ENCODE measurements at regions not wholly inside any gene's neighbourhood (a gene's known extent, or its start where the extent isn't known, plus 50 kb on each side); places are given as distances from the start of the nearest gene placed in this dataset.
"Not testable (repeated sequence)": the region's sequence is repeated elsewhere in the genome, so short reads cannot be mapped to it uniquely, and the experiment has no call there.

DNA sequence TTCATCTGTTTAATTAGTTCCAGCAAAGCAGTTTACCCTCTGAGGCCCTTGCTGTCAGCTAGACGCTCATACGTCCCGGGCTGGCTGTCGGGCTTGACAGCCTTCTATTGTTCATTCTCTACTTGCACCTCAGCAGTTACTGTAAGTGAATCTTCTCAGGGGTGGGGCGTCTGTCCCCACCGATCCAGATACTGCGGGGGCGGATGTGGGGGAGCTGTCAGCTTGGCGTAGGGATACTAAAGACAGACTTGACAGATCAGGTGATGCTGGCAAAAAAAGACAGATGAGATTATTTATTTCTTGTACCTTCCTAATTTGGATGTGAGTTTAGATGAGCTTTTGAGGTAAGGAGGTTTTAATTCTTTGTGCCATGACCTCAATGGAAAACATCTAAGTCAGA, 315.3 kb downstream of the NR2F2 start:
- Histone ChIP-seq H3K36me3 (ENCODE audit: low read depth) (no peaks in the 10 kb centered on the region), H3F3A (ENCODE audit: insufficient read depth) (no peaks in the 10 kb centered on the region), H3K4me1 (ENCODE audit: insufficient read depth) (no peaks in the 10 kb centered on the region), H3K79me2 (ENCODE audit: insufficient read depth) (no peaks in the 10 kb centered on the region), H3K27ac (no peak overlapping the region), H2AFZ (no peak overlapping the region), H3K9me2 (ENCODE audit: insufficient read depth) (no peaks in the 10 kb centered on the region), H3K9me3 (ENCODE audit: low read depth) (no peaks in the 10 kb centered on the region), H3K9ac (no peak overlapping the region), H4K20me1 (ENCODE audit: insufficient read depth) (no peaks in the 10 kb centered on the region), H3K4me2 (ENCODE audit: unreplicated experiment) (no peak overlapping the region), H3K27me3 (replicated peaks; ENCODE audit: insufficient read depth) (no peaks in the 10 kb centered on the region), H3K4me3 (no peak overlapping the region)
- no peak for TF ChIP-seq EZH2phosphoT487 (IDR thresholded peaks at IDR 0.05; ENCODE audit: insufficient read depth, low read depth)
- no peak for TF ChIP-seq EZH2 (IDR thresholded peaks at IDR 0.05; ENCODE audit: insufficient read depth, poor library complexity, severe bottlenecking)
- in situ Hi-C loops (cut with MboI): no loop called here
- 22 to 25% methylated on average over 9 of the region's 9 CpGs for WGBS, 2 experiments (ENCODE audit: low coverage in 1 of 2, low lambda C conversion rate in 2 of 2, missing lambda C conversion rate in 2 of 2)
- no peak for DNase-seq

DNA sequence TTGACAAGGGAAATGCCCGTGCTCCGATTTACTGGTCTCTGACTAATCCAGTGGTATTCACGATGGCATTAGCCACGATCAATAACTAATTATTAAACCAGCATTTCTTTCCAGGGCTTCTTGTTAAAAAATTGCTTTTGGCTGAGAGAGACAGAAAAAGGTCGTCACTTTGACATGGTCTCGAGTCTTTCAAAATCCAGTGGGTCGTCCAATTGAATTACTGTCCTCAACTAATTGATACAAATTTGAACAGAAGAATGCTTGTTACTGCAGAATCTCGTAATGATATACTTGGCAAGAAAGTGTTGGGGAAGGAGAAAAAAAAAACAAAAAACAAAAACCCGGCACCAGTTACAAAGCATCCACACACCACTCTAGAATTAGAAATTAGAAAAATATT, 318.4 kb downstream of the NR2F2 start:
- H3K79me2 ChIP-seq (ENCODE audit: insufficient read depth): no peaks in the 10 kb centered on the region
- no peak overlapping the region for H3K9ac ChIP-seq
- H3K27me3 ChIP-seq (replicated peaks; ENCODE audit: insufficient read depth): no peaks in the 10 kb centered on the region
- H3K9me2 ChIP-seq (ENCODE audit: insufficient read depth): no peaks in the 10 kb centered on the region
- no peaks in the 10 kb centered on the region for H3K9me3 ChIP-seq (ENCODE audit: low read depth)
- no peak for TF ChIP-seq EZH2 (IDR thresholded peaks at IDR 0.05; ENCODE audit: insufficient read depth, poor library complexity, severe bottlenecking)
- no peak for TF ChIP-seq EZH2phosphoT487 (IDR thresholded peaks at IDR 0.05; ENCODE audit: insufficient read depth, low read depth)
- H3K36me3 ChIP-seq (ENCODE audit: low read depth): no peaks in the 10 kb centered on the region
- H4K20me1 ChIP-seq (ENCODE audit: insufficient read depth): no peaks in the 10 kb centered on the region
- H3K4me2 ChIP-seq (ENCODE audit: unreplicated experiment): no peak overlapping the region
- no peak for DNase-seq
- H3K4me1 ChIP-seq (ENCODE audit: insufficient read depth): no peaks in the 10 kb centered on the region
- in situ Hi-C loops (cut with MboI): no loop called here
- no peaks in the 10 kb centered on the region for H3F3A ChIP-seq (ENCODE audit: insufficient read depth)
- 33 to 38% methylated on average over 9 of the region's 9 CpGs for WGBS, 2 experiments (ENCODE audit: low coverage in 1 of 2, low lambda C conversion rate in 2 of 2, missing lambda C conversion rate in 2 of 2)
- H2AFZ ChIP-seq: no peak overlapping the region
- no peak overlapping the region for H3K27ac ChIP-seq
- H3K4me3 ChIP-seq: no peak overlapping the region

DNA sequence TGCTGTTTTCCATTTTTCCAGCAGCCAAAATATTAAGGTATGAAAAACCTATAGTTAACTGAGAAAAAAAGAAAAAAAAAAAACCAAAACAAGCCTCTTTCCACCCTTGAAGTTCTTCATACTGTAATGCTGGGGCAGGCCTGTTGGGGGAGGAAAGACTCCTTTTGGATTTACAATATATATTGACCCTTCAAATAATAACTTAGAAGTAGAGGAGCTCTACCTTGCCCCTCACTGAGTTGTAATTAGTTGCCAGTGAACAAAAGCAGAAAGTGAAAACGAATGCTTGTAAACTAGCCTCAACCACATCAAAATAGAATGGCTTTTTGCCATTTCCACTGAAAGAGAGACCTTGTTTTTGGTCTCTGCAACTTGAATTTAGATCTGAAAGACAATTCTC, 326.6 kb downstream of the NR2F2 start:
- Histone ChIP-seq H3K4me3 (no peak overlapping the region), H3K4me1 (ENCODE audit: insufficient read depth) (no peaks in the 10 kb centered on the region), H2AFZ (no peak overlapping the region), H3K27me3 (replicated peaks; ENCODE audit: insufficient read depth) (no peaks in the 10 kb centered on the region), H3K79me2 (ENCODE audit: insufficient read depth) (no peaks in the 10 kb centered on the region), H3F3A (ENCODE audit: insufficient read depth) (no peaks in the 10 kb centered on the region), H3K36me3 (ENCODE audit: low read depth) (no peaks in the 10 kb centered on the region), H3K4me2 (ENCODE audit: unreplicated experiment) (no peak overlapping the region), H3K9ac (no peak overlapping the region), H3K9me2 (ENCODE audit: insufficient read depth) (no peaks in the 10 kb centered on the region), H3K9me3 (ENCODE audit: low read depth) (no peaks in the 10 kb centered on the region), H3K27ac (no peak overlapping the region), H4K20me1 (ENCODE audit: insufficient read depth) (no peaks in the 10 kb centered on the region)
- no peak for TF ChIP-seq EZH2 (IDR thresholded peaks at IDR 0.05; ENCODE audit: insufficient read depth, poor library complexity, severe bottlenecking)
- WGBS, 2 experiments (ENCODE audit: low coverage in 1 of 2, low lambda C conversion rate in 2 of 2, missing lambda C conversion rate in 2 of 2): 0 to 6% methylated on average over 1 of the region's 1 CpG
- no peak for DNase-seq
- in situ Hi-C loops (cut with MboI): no loop called here

DNA sequence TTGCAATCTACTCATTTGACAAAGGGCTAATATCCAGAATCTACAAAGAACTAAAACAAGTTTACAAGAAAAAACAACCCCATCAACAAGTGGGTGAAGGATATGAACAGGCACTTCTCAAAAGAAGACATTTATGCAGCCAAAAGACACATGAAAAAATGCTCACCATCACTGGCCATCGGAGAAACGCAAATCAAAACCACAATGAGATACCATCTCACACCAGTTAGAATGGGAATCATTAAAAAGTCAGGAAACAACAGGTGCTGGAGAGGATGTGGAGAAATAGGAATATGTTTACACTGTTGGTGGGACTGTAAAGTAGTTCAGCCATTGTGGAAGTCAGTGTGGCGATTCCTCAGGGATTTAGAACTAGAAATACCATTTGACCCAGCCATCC, 336.5 kb downstream of the NR2F2 start:
- 11 to 20% methylated on average over 3 of the region's 3 CpGs for WGBS, 2 experiments (ENCODE audit: low coverage in 1 of 2, low lambda C conversion rate in 2 of 2, missing lambda C conversion rate in 2 of 2)
- H3K27me3 ChIP-seq (replicated peaks; ENCODE audit: insufficient read depth); H3K79me2 ChIP-seq (ENCODE audit: insufficient read depth); DNase-seq; H3K9me2 ChIP-seq (ENCODE audit: insufficient read depth); H3K4me1 ChIP-seq (ENCODE audit: insufficient read depth); H3K4me2 ChIP-seq (ENCODE audit: unreplicated experiment); in situ Hi-C loops (cut with MboI); H3K9ac ChIP-seq; H3F3A ChIP-seq (ENCODE audit: insufficient read depth); H4K20me1 ChIP-seq (ENCODE audit: insufficient read depth); H3K36me3 ChIP-seq (ENCODE audit: low read depth); H3K27ac ChIP-seq; H3K9me3 ChIP-seq (ENCODE audit: low read depth); H2AFZ ChIP-seq; H3K4me3 ChIP-seq: not testable (repeated sequence)

DNA sequence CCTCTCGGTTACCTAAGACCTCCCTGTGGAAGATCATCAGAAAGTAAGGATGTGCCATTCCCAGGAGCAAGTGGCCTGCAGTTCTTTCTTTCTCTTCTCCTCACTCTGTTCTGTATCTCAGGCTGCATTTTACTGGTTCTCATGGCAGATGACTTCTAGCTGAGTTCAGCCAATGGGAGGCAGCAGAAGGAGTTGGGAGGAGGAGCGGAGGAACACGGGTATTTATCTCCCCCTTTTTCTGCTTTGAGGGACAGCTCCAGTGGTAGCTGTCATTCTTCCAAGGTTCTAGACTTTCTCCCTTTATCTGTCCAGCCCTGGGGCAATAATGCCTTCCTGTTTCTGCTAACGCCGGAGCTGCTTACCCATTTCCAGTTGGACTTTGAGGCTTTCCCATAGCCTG, 339.9 kb downstream of the NR2F2 start:
- Histone ChIP-seq H3K27me3 (replicated peaks; ENCODE audit: insufficient read depth) (no peaks in the 10 kb centered on the region), H3K36me3 (ENCODE audit: low read depth) (no peaks in the 10 kb centered on the region), H3K4me1 (ENCODE audit: insufficient read depth) (no peaks in the 10 kb centered on the region), H3K9ac (no peak overlapping the region), H4K20me1 (ENCODE audit: insufficient read depth) (no peaks in the 10 kb centered on the region), H3K4me3 (no peak overlapping the region), H3K4me2 (ENCODE audit: unreplicated experiment) (no peak overlapping the region), H3K27ac (no peak overlapping the region), H3K9me2 (ENCODE audit: insufficient read depth) (no peaks in the 10 kb centered on the region), H2AFZ (no peak overlapping the region), H3K9me3 (ENCODE audit: low read depth) (no peaks in the 10 kb centered on the region), H3K79me2 (ENCODE audit: insufficient read depth) (no peaks in the 10 kb centered on the region), H3F3A (ENCODE audit: insufficient read depth) (no peaks in the 10 kb centered on the region)
- TF ChIP-seq EZH2 (IDR thresholded peaks at IDR 0.05; ENCODE audit: insufficient read depth, poor library complexity, severe bottlenecking): no peak
- no peak for TF ChIP-seq EZH2phosphoT487 (IDR thresholded peaks at IDR 0.05; ENCODE audit: insufficient read depth, low read depth)
- WGBS, 2 experiments (ENCODE audit: low coverage in 1 of 2, low lambda C conversion rate in 2 of 2, missing lambda C conversion rate in 2 of 2): 42 to 44% methylated on average over 5 of the region's 5 CpGs
- DNase-seq: no peak
- in situ Hi-C loops (cut with MboI): no loop called here

Data from GM23248 (cell line).